ENCODE measurements at regions not wholly inside any gene's neighbourhood (a gene's known extent, or its start where the extent isn't known, plus 50 kb on each side); places are given as distances from the start of the nearest gene placed in this dataset.

DNA sequence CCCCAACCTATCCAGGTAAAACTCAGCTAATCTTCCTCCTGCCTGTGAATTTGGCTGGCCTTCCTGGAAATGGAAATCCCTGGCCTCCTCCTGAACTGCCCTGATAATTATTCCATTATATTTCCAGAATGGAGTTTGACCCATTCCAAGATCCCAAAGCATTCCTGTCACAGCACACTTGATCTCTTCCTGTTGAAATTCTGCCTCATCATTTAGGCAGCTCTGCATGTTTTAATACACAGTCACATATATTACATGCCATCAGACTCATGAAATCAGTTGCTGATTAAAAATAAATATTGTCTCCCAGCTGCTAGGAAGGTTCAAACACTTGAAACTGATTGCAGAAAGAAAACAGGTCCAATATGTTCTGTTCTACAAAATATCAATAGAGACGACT lies 148.2 kb upstream of the PALMD start:
- TF ChIP-seq, protein P1, sequence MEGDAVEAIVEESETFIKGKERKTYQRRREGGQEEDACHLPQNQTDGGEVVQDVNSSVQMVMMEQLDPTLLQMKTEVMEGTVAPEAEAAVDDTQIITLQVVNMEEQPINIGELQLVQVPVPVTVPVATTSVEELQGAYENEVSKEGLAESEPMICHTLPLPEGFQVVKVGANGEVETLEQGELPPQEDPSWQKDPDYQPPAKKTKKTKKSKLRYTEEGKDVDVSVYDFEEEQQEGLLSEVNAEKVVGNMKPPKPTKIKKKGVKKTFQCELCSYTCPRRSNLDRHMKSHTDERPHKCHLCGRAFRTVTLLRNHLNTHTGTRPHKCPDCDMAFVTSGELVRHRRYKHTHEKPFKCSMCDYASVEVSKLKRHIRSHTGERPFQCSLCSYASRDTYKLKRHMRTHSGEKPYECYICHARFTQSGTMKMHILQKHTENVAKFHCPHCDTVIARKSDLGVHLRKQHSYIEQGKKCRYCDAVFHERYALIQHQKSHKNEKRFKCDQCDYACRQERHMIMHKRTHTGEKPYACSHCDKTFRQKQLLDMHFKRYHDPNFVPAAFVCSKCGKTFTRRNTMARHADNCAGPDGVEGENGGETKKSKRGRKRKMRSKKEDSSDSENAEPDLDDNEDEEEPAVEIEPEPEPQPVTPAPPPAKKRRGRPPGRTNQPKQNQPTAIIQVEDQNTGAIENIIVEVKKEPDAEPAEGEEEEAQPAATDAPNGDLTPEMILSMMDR (IDR thresholded peaks at IDR 0.05), result no peak

DNA sequence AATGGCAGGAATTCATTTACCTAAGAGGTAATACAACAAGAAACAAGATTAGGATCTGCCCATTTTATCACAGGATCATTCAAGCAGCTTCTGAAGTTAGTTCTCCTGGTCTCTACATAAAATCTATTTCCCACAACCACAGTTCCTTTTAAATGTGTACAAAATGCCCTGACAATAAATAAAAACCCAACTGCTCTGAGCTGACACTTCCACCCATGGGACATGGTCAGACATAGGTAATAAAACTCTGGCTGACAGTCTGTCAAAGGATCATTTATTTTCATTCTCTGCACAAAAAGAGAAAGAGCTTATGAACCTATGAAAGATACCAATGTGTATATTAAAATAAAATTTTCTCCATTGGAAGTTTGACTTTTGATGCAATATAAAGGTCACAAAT lies 145.4 kb upstream of the PALMD start:
- TF ChIP-seq, protein P1 (IDR thresholded peaks at IDR 0.05), result no peak

DNA sequence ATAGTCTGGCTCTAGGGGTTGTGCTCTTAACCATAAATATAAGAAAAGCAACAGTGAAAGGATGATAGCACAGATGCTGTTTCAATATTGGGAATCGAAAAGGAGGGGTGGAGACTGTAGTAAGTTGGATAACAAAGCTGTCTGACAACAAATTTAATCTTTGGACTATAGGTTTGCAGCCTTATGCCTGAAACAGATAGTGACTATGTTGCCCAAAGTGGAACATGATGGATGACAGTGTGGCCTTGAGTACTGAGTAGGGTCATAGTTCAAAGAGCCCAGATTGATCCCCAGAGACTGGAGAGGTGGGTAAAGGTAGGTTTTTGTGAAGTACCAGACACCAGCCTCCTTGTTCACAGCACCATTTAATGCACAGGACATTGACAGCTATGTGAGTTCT lies 144.0 kb upstream of the PALMD start:
- TF ChIP-seq, protein P1 (IDR thresholded peaks at IDR 0.05), result no peak

DNA sequence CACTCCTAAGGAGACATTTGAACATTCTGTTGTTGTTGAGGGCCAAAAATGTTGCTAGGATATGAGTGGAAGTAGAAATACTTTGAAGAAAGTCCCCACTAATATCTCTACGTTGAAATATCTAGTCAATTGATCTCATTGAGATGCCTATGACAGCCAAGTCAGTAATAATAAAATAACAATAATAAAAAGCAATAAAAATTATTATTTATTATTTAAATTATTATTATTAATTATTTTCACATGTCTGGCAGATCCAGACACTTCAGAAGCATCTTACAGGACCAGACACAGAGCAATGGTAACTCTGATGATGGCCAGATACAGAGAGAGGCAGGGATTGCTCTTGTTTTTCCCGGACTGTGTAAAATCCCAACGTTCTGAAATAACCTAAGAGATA lies 143.5 kb upstream of the PALMD start:
- TF ChIP-seq, protein P1 (IDR thresholded peaks at IDR 0.05), result no peak

DNA sequence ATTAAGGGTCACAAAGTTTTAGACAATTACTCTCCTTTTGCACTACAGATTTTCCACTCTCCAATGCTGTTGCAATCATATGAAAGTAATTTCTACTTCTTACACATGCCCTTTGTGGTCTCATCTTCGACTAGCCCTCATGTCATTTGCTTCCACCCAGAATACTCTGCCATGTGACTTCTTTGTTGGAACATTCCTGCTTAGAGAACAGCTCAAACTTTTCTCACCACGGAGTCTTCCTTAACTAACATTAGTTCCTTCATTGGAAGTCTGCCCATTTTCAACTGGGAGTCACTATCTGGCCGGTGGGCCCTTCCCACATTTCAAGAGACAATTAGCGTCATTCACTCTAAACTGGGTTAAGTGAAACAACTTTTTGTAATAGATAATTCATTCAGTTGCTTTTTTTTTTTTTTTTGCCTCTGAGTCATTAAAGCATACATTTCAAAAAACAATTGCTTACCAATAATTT lies 142.6 kb upstream of the PALMD start:
- TF ChIP-seq, protein P1 (IDR thresholded peaks at IDR 0.05), result no peak

DNA sequence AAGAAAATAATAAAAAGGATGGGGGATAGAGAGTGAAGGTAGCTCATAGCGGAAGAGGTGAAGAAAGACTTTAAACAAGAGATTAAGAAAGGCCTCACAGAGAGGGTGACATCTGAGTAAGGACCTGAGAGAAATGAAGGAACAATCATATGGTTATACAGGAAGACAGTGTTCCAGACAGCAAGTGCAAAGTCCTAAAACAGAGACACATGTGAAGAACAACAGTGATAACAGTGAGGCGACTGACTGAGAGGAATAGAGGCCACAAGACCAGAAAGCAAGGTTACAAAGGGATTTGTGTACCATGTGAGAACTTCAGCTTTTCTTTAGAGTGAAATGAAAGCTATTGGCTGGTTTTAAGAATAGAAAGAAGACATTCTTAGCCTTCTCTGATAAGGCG lies 141.6 kb upstream of the PALMD start:
- TF ChIP-seq, protein P1 (IDR thresholded peaks at IDR 0.05), result no peak

DNA sequence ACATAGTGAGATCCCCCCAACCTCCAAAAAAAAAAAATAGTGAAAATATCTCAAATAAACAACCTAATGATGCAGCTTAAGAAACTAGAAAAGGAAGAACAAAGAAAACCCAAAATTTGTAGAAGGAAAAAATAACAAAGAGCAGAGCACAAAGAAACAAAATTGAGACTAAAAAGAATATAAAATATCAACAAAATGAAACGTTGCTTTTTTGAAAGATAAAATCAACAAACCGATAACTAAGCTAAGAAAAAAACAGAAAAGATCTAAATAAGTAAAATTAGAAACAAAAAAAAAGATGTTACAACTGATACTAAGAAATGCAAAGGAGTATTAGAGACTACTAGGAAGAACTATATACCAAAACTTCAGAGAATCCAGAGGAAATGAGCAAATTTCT lies 139.3 kb upstream of the PALMD start:
- TF ChIP-seq, protein P1 (IDR thresholded peaks at IDR 0.05), result no peak
